Esophagus muscularis mucosa (tissue), 3 donors: ENCODE measurements at regions not wholly inside any gene's neighbourhood (a gene's known extent, or its start where the extent isn't known, plus 50 kb on each side); places are given as distances from the start of the nearest gene placed in this dataset.

Source experiments
- EP300 ChIP-seq: sonication (generic); formaldehyde crosslinking; IDR thresholded peaks from one replicate; pipeline ENCODE4 v1.6.1; 2017; ENCODE audit warnings: antibody characterized with exemption
- TF ChIP-seq, protein P1 (sequence below), 3 experiments: fragments of 200-600 bp in 2 of 3; fragments of 450-650 bp in 1 of 3; sonication (generic) in 2 of 3; IDR thresholded peaks; one replicate each; pipeline ENCODE4 v1.5.1; 2017 to 2019; ENCODE audit warnings: antibody characterized with exemption in 3 of 3, mild to moderate bottlenecking in 2 of 3, moderate library complexity in 1 of 3

DNA sequence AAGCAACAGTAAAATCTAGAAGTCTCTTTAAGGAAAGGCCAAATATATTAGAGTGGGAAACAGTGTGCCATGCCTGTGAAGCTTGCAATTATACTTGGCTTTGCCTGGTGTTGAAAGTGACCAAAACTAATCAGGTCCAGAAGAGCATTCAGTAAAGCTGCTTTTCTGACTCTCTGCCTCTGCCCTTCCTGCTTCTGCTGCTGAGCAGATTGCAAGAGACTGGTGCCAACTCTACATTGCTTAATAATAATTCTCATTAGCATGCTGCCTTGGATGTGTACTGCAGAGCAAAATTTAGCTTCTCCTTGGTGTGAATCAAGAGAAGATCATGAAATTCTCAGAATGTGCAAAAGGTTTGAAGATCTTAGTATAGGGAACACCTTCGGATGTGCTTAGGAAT lies 120.4 kb upstream of the RFX3 start:
- no peak for TF ChIP-seq EP300
- TF ChIP-seq, protein P1, sequence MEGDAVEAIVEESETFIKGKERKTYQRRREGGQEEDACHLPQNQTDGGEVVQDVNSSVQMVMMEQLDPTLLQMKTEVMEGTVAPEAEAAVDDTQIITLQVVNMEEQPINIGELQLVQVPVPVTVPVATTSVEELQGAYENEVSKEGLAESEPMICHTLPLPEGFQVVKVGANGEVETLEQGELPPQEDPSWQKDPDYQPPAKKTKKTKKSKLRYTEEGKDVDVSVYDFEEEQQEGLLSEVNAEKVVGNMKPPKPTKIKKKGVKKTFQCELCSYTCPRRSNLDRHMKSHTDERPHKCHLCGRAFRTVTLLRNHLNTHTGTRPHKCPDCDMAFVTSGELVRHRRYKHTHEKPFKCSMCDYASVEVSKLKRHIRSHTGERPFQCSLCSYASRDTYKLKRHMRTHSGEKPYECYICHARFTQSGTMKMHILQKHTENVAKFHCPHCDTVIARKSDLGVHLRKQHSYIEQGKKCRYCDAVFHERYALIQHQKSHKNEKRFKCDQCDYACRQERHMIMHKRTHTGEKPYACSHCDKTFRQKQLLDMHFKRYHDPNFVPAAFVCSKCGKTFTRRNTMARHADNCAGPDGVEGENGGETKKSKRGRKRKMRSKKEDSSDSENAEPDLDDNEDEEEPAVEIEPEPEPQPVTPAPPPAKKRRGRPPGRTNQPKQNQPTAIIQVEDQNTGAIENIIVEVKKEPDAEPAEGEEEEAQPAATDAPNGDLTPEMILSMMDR (IDR thresholded peaks at IDR 0.05), result no peak
